Ishikawa (cell line): ENCODE measurements at regions not wholly inside any gene's neighbourhood (a gene's known extent, or its start where the extent isn't known, plus 50 kb on each side); places are given as distances from the start of the nearest gene placed in this dataset.

Experiments
- CEBPB ChIP-seq: IDR thresholded peaks from 2 replicates; pipeline ENCODE4 v1.6.1; 2012
- CREB1 ChIP-seq: IDR thresholded peaks from 2 replicates; pipeline ENCODE4 v1.6.1; 2012; ENCODE audit warnings: low read depth
- EGR1 ChIP-seq: IDR thresholded peaks from 2 replicates; pipeline ENCODE4 v1.6.1; 2012
- EP300 ChIP-seq: IDR thresholded peaks from 2 replicates; pipeline ENCODE4 v1.6.1; 2012; ENCODE audit warnings: borderline replicate concordance
- FOXM1 ChIP-seq: IDR thresholded peaks from 2 replicates; pipeline ENCODE4 v1.6.1; 2012; ENCODE audit warnings: low read depth, borderline replicate concordance
- NFIC ChIP-seq: IDR thresholded peaks from 2 replicates; pipeline ENCODE4 v1.6.1; 2012
- RAD21 ChIP-seq: IDR thresholded peaks from 2 replicates; pipeline ENCODE4 v1.6.1; 2012; ENCODE audit warnings: low read depth
- TAF1 ChIP-seq: IDR thresholded peaks from 2 replicates; pipeline ENCODE4 v1.6.1; 2012; ENCODE audit warnings: low read depth, mild to moderate bottlenecking
- TCF12 ChIP-seq: IDR thresholded peaks from 2 replicates; pipeline ENCODE4 v1.6.1; 2012; ENCODE audit warnings: low read depth
- TEAD4 ChIP-seq: IDR thresholded peaks from 2 replicates; pipeline ENCODE4 v1.6.1; 2012
- YY1 ChIP-seq: IDR thresholded peaks from 2 replicates; pipeline ENCODE4 v1.6.1; 2012; ENCODE audit warnings: low read depth
- ZBTB7A ChIP-seq: IDR thresholded peaks from 2 replicates; pipeline ENCODE4 v1.6.1; 2012; ENCODE audit warnings: low read depth
- TF ChIP-seq, protein P1 (sequence below): IDR thresholded peaks from 2 replicates; pipeline ENCODE4 v1.6.1; 2012
- TF ChIP-seq, protein P2 (sequence below): IDR thresholded peaks from 2 replicates; pipeline ENCODE4 v1.6.1; 2012; ENCODE audit warnings: low read depth, mild to moderate bottlenecking
- TF ChIP-seq, protein P3 (sequence below): IDR thresholded peaks from 2 replicates; pipeline ENCODE4 v1.6.1; 2012

DNA sequence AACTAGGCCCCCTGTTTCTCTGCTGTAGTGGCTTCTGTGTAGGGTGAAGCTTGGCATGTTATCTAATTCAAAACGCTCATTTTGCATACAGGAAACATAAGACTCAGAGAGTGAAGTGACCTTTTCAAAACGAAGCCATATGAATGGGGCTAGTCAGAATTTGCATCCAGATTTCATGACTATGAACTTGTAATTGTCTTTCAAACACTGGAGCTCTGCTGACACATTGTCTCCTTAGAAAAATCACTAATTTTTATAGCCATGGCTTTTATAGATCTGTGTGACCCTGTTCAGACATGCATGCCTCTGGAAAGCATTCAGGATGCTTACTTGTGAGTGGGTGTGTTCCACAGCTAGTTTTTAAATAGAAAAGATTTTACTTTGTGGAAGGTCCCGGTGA, 444.3 kb upstream of the GCFC2 start:
- TF ChIP-seq, protein P1, sequence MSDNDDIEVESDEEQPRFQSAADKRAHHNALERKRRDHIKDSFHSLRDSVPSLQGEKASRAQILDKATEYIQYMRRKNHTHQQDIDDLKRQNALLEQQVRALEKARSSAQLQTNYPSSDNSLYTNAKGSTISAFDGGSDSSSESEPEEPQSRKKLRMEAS = no peak
- TF ChIP-seq NFIC = no peak
- no peak for TF ChIP-seq EGR1
- TF ChIP-seq YY1 = no peak
- TF ChIP-seq, protein P2, sequence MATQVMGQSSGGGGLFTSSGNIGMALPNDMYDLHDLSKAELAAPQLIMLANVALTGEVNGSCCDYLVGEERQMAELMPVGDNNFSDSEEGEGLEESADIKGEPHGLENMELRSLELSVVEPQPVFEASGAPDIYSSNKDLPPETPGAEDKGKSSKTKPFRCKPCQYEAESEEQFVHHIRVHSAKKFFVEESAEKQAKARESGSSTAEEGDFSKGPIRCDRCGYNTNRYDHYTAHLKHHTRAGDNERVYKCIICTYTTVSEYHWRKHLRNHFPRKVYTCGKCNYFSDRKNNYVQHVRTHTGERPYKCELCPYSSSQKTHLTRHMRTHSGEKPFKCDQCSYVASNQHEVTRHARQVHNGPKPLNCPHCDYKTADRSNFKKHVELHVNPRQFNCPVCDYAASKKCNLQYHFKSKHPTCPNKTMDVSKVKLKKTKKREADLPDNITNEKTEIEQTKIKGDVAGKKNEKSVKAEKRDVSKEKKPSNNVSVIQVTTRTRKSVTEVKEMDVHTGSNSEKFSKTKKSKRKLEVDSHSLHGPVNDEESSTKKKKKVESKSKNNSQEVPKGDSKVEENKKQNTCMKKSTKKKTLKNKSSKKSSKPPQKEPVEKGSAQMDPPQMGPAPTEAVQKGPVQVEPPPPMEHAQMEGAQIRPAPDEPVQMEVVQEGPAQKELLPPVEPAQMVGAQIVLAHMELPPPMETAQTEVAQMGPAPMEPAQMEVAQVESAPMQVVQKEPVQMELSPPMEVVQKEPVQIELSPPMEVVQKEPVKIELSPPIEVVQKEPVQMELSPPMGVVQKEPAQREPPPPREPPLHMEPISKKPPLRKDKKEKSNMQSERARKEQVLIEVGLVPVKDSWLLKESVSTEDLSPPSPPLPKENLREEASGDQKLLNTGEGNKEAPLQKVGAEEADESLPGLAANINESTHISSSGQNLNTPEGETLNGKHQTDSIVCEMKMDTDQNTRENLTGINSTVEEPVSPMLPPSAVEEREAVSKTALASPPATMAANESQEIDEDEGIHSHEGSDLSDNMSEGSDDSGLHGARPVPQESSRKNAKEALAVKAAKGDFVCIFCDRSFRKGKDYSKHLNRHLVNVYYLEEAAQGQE = no peak
- no peak for TF ChIP-seq ZBTB7A
- TF ChIP-seq FOXM1 = no peak
- TF ChIP-seq RAD21 = no peak
- TF ChIP-seq, protein P3, sequence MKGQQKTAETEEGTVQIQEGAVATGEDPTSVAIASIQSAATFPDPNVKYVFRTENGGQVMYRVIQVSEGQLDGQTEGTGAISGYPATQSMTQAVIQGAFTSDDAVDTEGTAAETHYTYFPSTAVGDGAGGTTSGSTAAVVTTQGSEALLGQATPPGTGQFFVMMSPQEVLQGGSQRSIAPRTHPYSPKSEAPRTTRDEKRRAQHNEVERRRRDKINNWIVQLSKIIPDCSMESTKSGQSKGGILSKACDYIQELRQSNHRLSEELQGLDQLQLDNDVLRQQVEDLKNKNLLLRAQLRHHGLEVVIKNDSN = no peak
- TF ChIP-seq CEBPB = no peak
- no peak for TF ChIP-seq CREB1
- TF ChIP-seq TCF12 = no peak
- no peak for TF ChIP-seq EP300

DNA sequence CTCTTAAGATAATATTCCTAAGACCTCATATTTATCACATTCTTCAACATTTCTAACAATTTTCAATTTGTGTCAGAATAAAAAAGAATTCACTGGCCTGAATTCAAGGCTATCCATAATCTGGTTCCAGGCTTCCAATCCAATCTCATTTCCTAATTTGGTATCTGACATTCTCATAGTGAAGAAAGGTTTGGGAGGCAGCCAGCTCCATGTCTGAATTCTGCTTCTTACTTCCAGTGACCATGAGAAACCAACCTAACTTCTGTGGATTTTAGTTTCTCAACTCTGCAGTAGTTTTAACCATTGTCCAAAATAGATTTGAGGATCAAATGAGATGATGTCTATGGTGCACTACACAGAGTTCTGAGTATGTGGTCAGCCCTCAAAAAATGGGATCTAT, 439.1 kb upstream of the GCFC2 start:
- TF ChIP-seq NFIC = no peak
- TF ChIP-seq, protein P2 = no peak

DNA sequence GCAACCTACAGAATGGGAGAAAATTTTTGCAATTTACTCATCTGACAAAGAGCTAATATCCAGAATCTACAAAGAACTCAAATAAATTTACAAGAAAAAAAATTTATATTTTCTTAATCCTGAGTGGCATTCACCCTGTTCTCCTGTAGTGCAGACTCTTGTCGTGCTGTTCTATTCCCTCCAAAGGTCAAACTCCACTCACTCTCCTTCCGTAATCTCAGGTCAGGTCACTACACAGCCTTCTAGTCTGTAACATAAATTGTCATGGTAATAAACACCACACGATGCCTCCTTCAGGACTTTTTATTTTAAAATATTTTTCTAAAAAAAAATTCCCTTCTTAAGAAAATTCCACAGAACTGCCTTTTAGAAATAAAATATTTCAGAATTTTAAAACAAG, 417.9 kb upstream of the GCFC2 start:
- TF ChIP-seq ZBTB7A (no peak), CEBPB (no peak), TAF1 (no peak), YY1 (no peak), TEAD4 (no peak), EGR1 (no peak)

DNA sequence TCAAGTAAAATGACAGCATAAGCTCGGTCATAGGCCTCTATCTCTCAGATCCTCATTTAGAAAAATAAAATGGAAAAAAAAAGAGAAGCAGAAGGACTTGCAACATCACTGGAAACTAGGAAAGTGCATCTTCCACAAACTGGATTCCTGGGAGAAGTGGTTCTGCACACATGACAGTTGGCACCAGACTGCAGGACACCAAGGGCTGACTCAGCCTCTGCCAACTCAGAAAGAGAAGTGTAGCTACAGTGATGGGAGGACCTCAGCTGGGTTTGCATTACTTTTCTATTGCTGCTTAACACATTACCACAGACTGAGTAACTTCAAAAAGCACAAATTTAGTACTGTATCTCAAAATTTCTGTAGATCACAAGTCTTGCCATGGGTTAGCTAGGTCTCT, 409.5 kb upstream of the GCFC2 start:
- TF ChIP-seq CREB1 = no peak
- TF ChIP-seq TAF1 = no peak
- TF ChIP-seq, protein P3 = no peak
- TF ChIP-seq, protein P1 = no peak
- TF ChIP-seq EGR1 = no peak
- TF ChIP-seq, protein P2 = no peak
- TF ChIP-seq CEBPB = no peak
- TF ChIP-seq YY1 = no peak
- no peak for TF ChIP-seq TCF12
- TF ChIP-seq EP300 = no peak
- TF ChIP-seq NFIC = no peak
- no peak for TF ChIP-seq TEAD4
- no peak for TF ChIP-seq RAD21
- TF ChIP-seq ZBTB7A = no peak
- no peak for TF ChIP-seq FOXM1

DNA sequence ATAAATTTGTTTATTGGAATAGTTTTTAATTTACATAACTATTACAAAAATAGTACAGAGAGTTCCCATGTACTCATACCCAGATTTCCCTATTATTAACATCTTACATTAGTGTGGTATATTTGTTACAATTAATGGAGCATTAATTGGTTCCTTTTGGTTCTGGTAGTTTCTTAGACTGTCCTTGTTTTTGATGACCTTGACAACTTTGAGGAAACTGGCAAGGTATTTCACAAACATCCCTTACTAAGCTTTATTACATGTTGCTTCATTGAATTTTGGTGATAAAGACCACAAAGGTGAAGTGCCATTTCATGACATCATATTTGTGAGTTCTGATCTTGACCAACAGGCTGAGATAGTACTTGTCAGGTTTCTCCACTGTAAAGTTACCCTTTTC, 379.0 kb upstream of the GCFC2 start:
- no peak for TF ChIP-seq EGR1
- TF ChIP-seq ZBTB7A = no peak
- TF ChIP-seq NFIC = no peak
- TF ChIP-seq, protein P1 = no peak
- no peak for TF ChIP-seq CEBPB
- TF ChIP-seq RAD21 = no peak
- TF ChIP-seq YY1 = no peak
- TF ChIP-seq TCF12 = no peak
- no peak for TF ChIP-seq TEAD4
- no peak for TF ChIP-seq EP300
- TF ChIP-seq, protein P3 = no peak
- no peak for TF ChIP-seq CREB1
